GM12875 (cell line): ENCODE measurements at regions not wholly inside any gene's neighbourhood (a gene's known extent, or its start where the extent isn't known, plus 50 kb on each side); places are given as distances from the start of the nearest gene placed in this dataset.

Experiments used
- H3K4me3 ChIP-seq: one replicate; pipeline ENCODE4 v1.5.1; 2011; ENCODE audit warnings: low read depth, low read length, control low read depth
- CTCF ChIP-seq: IDR thresholded peaks from 2 replicates; pipeline ENCODE4 v1.5.1; 2011; ENCODE audit warnings: low read depth, mild to moderate bottlenecking, control low read depth, inconsistent platforms, low read length, moderate library complexity, borderline replicate concordance; ENCODE audit not compliant: insufficient read depth

GRCh38 chr2:146894514-146894913 is 950.3 kb upstream of the ACVR2A start:
- no peak for TF ChIP-seq CTCF

DNA sequence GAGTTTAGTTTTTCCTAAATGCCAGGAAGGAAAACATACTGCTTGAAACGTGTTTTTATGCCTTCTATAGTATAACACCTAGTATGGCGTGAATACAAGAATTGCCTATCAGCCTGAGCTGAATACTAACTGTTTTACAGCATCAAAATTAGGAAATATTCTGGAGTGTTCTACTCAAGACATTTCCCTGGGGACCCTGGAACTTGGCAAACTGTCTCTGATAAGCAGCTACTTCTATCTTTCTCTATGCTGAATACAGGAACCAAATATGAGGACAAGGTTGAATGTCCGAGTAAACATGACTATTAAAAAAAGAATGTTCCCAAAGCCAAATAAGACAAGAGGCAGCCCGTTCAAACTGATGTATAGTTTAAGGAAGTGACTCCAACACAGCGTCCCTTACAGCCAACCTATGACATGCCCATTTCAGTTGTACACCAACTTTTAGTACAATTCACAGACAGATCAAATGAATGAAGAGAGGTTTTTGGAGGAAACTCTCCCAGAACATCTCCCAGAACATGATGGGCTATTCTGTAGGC is 951.3 kb upstream of the ACVR2A start:
- no peak for TF ChIP-seq CTCF
- H3K4me3 ChIP-seq, result no peak overlapping the region

More at GRCh38 chr2:146894514-146894913, 950.3 kb upstream of the ACVR2A start:
- H3K4me3 ChIP-seq, result no peak overlapping the region

DNA sequence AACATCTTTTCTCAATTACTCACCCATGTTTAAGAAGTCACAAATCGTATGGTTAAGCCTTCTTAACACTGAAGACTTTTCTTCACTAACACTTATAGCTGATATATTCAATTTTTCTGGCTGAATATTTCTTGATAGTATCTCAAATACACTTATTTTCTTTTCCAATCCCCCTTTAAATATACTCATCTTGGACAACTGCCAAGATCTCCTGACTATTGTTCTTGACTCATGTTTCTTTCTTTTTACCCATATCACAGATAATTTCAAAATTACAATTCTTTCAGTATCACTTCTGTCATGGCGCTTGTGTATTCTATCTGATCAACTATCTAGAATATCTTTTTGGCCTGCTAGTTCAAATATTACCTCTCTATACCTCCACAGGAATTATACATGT is 954.3 kb upstream of the ACVR2A start:
- H3K4me3 ChIP-seq, result no peak overlapping the region
- no peak for TF ChIP-seq CTCF

GRCh38 chr2:146879882-146880281 is 964.9 kb upstream of the ACVR2A start:
- no peak for TF ChIP-seq CTCF
- no peak overlapping the region for H3K4me3 ChIP-seq

DNA sequence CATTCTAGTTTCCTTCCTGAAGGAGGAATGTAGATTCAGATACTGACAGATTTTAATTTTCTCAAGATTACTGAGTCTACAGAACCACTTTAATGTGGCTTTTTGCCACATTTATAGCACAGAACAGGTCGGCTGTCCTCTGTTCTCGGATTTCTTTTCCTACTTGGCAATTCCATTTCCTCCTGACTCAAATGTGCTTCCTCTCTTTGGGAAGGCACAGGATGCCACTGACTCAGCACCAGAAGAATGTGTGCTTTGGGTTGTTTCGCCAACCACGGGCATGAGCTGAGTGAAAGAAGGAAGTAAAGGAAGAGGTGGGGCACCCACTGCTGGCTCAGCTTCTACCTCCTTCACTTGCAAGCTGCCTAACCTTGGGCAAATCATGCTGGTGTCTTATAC is 970.6 kb upstream of the ACVR2A start:
- TF ChIP-seq CTCF, result no peak
- H3K4me3 ChIP-seq, result no peak overlapping the region

DNA sequence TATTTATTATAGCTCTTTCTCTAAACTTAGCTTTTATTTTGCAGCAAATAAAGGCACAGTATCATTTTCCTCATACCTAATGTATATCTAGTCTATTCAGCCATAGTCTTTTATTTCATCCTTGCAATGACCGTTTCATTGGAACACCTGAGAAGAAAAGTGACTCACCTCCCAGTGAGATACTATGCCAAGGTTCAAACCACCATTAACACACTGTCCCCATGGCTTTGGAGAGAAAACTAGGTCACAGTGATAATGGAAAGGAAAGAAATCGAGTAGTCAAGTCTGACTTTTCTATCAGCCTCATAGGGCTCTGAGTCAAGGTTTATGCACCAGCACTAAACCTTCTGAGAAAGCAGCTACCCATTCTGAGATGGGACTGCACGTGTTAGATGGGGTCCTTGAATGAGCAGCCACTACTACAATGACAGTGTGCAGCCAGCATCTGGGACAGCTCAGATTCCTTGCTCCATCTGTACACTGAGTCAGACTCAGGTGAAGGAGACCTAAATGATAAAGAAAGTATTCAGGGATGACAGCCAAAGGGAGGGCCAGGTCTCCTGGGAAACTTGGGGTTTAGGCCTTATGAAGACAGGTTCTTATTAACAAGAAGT is 971.1 kb upstream of the ACVR2A start:
- H3K4me3 ChIP-seq, result no peak overlapping the region
- no peak for TF ChIP-seq CTCF

DNA sequence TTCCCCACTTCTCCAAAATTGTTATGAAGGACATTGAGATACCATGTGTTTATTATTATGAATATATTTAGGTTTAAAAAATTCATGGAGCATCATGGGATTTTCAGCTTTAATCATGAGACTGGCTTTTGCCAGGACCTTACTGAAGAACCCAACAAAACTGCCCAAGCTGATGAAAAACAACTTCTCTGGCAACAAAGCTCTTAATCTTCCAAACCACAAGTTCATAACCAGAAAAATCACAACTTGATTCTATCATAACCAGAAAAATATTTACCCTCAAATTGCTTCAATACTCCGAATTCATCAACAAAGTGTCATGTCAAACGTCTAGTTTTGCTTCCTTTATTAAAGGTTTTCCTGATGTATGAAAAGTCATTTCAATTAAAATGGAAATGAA is 971.8 kb upstream of the ACVR2A start:
- H3K4me3 ChIP-seq, result no peak overlapping the region
- no peak for TF ChIP-seq CTCF
